ENCODE measurements at regions not wholly inside any gene's neighbourhood (a gene's known extent, or its start where the extent isn't known, plus 50 kb on each side); places are given as distances from the start of the nearest gene placed in this dataset.

GRCh38 chr16:9630119-9630518 lies 538.7 kb downstream of the HAPSTR1 start:
- TF ChIP-seq POLR2AphosphoS5 (IDR thresholded peaks at IDR 0.05; ENCODE audit: low read depth, low read length): no peak
- no peak for TF ChIP-seq POLR2A (IDR thresholded peaks at IDR 0.05; ENCODE audit: low read depth, low read length)

All from GM12892 (cell line).